Thymus (tissue), 11 donors: ENCODE measurements at regions not wholly inside any gene's neighbourhood (a gene's known extent, or its start where the extent isn't known, plus 50 kb on each side); places are given as distances from the start of the nearest gene placed in this dataset.

Experiments used
- DNase-seq, 9 donors: peaks; one replicate each; pipeline ENCODE4 v3.0.0-alpha.2; 2013; ENCODE audit warnings: low spot score in 9 of 9, low read depth in 6 of 9, missing footprints in 1 of 9
- H3K27ac ChIP-seq, 2 donors: one replicate each; pipeline ENCODE4 v1.5.1; 2013; ENCODE audit warnings: control low read depth in 1 of 2, low read depth in 1 of 2, low read length in 1 of 2, mild to moderate bottlenecking in 1 of 2, moderate library complexity in 1 of 2
- H3K27me3 ChIP-seq, 2 donors: one replicate each; pipeline ENCODE4 v1.5.1; 2013; ENCODE audit warnings: low read length in 1 of 2; ENCODE audit not compliant: control insufficient read depth in 2 of 2, insufficient read depth in 1 of 2
- H3K36me3 ChIP-seq, 2 donors: one replicate each; pipeline ENCODE4 v1.5.1; 2013; ENCODE audit warnings: low read length in 1 of 2, mild to moderate bottlenecking in 1 of 2, moderate library complexity in 1 of 2; ENCODE audit not compliant: control insufficient read depth in 2 of 2, insufficient read depth in 2 of 2
- H3K4me1 ChIP-seq, 2 donors: one replicate each; pipeline ENCODE4 v1.5.1; 2013; ENCODE audit warnings: low read length in 2 of 2; ENCODE audit not compliant: control insufficient read depth in 2 of 2, insufficient read depth in 2 of 2
- H3K4me3 ChIP-seq, 2 donors: one replicate each; pipeline ENCODE4 v1.5.1; 2013; ENCODE audit warnings: low read length in 2 of 2, control low read depth in 1 of 2, mild to moderate bottlenecking in 1 of 2
- H3K9me3 ChIP-seq, 2 donors: one replicate each; pipeline ENCODE4 v1.5.1; 2013; ENCODE audit warnings: low read length in 1 of 2, mild to moderate bottlenecking in 1 of 2; ENCODE audit not compliant: control insufficient read depth in 2 of 2, insufficient read depth in 1 of 2
- WGBS: extraction: QIAGEN DNeasy Blood & Tissue Kit; methylation state at CpG from one replicate; pipeline ENCODE4 v1.1.7; 2013; 5-methylcytosine and 5-hydroxymethylcytosine counted together
- donor health status: healthy.

DNA sequence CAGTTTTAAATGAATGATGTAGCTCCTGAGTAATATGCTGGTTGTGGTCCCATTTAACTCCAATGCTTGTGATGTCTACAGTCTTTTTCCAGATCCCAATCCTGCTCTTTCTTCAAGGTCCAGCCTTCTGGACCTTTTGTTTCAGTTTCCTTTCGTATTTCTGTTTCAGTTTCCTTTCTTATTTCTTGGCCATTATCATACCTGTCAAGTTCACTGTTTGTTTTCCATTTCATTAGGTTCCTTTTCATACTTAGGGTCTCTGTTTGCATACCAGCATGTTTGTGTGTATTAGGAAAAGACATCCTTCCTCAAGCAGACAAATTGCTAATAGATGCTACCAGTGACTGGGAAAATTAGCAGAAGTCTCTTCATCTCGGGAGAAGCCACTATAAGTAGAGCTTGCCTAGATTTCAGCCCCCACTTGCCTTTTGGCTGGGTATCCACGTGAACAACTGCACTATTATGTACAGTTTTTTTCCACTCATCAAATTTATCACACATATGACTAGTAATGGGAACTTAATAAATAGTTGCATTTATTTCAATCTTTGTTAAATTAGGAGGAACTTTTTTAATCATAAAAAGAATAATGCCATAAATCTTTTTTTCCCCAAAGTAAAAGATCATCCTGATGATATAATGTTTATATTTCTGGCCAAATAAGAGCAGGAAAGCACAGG, 583.4 kb downstream of the BCKDHB start:
- no peaks in the 10 kb centered on the region for H3K4me1 ChIP-seq
- H3K27me3 ChIP-seq: no peaks in the 10 kb centered on the region
- H3K27ac ChIP-seq: no peak overlapping the region
- no peaks in the 10 kb centered on the region for H3K36me3 ChIP-seq
- no peak for DNase-seq
- WGBS: 60% methylated on average over 3 of the region's 3 CpGs
- H3K9me3 ChIP-seq: no peaks in the 10 kb centered on the region
- H3K4me3 ChIP-seq: no peak overlapping the region

DNA sequence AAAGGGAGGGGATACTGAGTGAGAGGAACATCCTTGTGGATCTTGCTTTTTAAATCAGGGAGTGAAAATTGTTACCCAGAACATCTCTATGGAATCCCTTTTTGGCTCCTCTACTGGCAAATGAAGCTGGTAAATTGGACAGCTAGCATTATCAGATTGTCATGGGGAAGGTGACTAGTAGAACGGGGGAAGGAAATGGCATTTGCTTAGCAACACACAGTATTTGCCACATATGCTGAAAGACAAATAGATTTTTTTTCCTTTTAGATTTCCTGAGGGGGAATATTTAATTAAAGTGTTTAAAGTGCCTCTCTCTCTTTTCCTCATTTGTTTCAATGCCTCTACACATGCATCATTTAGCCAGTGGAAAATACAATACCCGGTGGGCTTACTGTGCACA, 573.5 kb downstream of the BCKDHB start:
- Histone ChIP-seq H3K4me3 (no peak overlapping the region), H3K27me3 (no peaks in the 10 kb centered on the region), H3K36me3 (no peaks in the 10 kb centered on the region), H3K27ac (no peak overlapping the region), H3K4me1 (no peaks in the 10 kb centered on the region), H3K9me3 (no peaks in the 10 kb centered on the region)
- DNase-seq: no peak
- 86% methylated on average over 2 of the region's 2 CpGs for WGBS

DNA sequence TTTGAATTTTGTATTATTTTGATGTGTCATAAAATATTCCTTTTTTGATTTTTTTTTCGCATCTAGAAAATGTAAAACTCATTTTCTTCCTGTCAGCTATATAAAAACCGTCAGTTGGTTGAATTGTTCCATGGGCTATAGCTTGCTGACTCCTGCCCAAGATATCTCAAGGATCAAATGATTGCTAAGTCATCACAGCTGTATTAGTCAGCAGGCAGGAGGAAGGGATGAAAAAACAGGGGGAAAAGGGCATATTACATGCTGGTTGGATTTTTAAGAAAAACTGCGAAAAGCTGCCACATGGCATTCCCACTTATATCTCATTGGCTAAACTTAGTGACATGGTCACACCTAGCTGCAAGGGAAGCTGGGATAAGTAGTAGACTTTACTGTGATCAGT, 569.9 kb downstream of the BCKDHB start:
- Histone ChIP-seq H3K27me3 (no peaks in the 10 kb centered on the region), H3K9me3 (no peaks in the 10 kb centered on the region), H3K27ac (no peak overlapping the region), H3K4me3 (no peak overlapping the region), H3K4me1 (no peaks in the 10 kb centered on the region), H3K36me3 (no peaks in the 10 kb centered on the region)
- 82% methylated on average over 3 of the region's 3 CpGs for WGBS
- no peak for DNase-seq

DNA sequence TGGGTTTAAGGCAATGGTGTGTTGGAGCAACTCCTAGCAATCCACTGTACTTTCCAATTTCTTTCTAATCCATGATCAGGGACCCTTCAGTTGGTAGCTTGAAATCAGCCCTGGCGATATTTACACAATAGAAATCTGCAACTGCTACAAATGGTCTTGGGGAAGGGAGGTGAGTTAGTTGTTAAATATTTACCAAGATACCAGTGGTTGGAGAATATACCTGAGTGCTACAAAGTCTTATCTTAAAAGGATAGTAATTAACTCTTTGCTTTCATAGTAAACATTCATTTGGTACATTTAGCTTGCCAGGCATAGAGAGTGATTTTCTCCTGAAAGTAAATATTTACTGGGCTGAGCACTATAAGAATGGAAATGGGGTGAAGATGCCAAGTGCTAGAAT, 568.2 kb downstream of the BCKDHB start:
- DNase-seq: no peak
- 93% methylated on average over 1 of the region's 1 CpG for WGBS
- H3K36me3 ChIP-seq: no peaks in the 10 kb centered on the region
- no peak overlapping the region for H3K4me3 ChIP-seq
- H3K4me1 ChIP-seq: no peaks in the 10 kb centered on the region
- H3K27ac ChIP-seq: no peak overlapping the region
- H3K9me3 ChIP-seq: no peaks in the 10 kb centered on the region
- H3K27me3 ChIP-seq: no peaks in the 10 kb centered on the region

DNA sequence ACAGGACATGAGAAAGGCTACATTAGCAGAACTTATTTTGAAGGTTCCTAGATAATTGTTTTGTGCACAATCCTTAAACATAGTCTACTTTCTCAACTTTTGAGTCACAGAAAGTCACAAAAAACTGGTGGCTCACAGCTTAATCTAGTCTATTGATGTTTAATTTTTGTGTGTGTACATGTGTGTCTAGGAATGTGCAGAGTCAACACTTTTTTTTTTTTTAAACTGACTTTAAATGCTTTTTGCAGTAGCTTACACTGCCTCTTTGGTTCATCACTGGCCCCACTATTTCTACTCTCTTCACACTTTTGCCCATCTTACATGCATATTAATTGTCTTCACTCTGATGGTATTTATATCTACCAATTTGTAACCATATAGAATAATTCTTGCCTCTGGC, 566.9 kb downstream of the BCKDHB start:
- no peaks in the 10 kb centered on the region for H3K27me3 ChIP-seq
- no peak overlapping the region for H3K27ac ChIP-seq
- H3K9me3 ChIP-seq: no peaks in the 10 kb centered on the region
- no peak overlapping the region for H3K4me3 ChIP-seq
- no peaks in the 10 kb centered on the region for H3K36me3 ChIP-seq
- no peaks in the 10 kb centered on the region for H3K4me1 ChIP-seq
- DNase-seq: no peak

DNA sequence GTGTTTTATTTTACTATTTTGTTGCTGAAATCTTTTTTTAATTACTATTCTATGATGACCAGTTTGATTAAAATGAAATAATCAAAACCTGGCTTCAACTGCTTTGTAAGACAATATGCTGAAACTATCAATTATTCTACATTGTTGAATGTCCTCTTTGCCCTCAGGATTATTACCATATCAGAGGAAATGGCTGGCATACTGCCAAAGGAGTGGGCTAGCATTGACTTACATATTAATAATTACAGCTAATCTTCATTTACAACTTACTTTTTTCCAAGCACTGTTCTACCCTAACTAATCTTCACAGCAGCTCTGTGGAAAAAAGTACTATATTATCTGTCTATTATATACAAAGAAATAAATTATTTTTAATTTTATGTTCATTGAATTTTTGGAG, 560.5 kb downstream of the BCKDHB start:
- DNase-seq: no peak
- Histone ChIP-seq H3K27ac (no peak overlapping the region), H3K9me3 (no peaks in the 10 kb centered on the region), H3K4me3 (no peak overlapping the region), H3K36me3 (no peaks in the 10 kb centered on the region), H3K27me3 (no peaks in the 10 kb centered on the region), H3K4me1 (no peaks in the 10 kb centered on the region)

DNA sequence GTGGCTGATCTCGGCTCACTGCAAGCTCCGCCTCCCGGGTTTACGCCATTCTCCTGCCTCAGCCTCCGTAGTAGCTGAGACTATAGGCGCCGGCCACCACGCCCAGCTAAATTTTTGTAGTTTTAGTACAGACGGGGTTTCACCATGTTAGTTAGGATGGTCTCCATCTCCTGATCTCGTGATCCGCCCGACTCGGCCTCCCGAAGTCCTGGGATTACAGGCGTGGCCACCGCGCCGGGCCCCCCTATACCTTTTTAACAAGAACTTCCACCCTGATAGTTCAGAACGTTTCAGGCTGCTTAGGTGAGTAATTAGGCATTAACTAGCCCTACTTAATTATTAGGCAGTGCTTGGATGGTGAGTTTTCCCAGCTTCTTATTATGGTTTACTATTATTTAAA, 552.5 kb downstream of the BCKDHB start:
- no peaks in the 10 kb centered on the region for H3K4me1 ChIP-seq
- peaks cover 0 to 8% of the 10 kb centered on the region in 2 donors for H3K9me3 ChIP-seq
- H3K27me3 ChIP-seq: no peaks in the 10 kb centered on the region
- no peaks in the 10 kb centered on the region for H3K36me3 ChIP-seq
- H3K27ac ChIP-seq: no peak overlapping the region
- no peak overlapping the region for H3K4me3 ChIP-seq
- no peak for DNase-seq
- 92% methylated on average over 19 of the region's 19 CpGs for WGBS

DNA sequence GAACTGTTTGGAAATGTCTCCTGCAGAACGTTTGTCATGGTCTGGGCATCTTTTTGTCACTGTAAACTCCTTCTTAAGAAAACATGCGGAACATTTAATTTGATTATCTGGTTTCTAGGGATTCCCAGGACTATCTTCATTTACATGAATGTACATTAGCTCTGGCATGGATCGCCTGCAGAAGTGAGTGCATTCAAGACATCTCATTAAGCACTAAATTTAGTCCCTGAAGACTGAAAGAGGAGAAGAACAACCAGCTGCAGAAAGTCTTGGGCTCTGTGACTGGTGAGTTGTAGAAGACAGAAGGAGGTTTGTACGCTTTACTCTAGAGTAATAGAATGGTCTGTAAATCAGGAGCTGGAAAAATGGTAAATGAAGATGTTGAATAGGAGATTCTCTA, 540.7 kb downstream of the BCKDHB start:
- no peaks in the 10 kb centered on the region for H3K36me3 ChIP-seq
- no peaks in the 10 kb centered on the region for H3K27me3 ChIP-seq
- no peak overlapping the region for H3K4me3 ChIP-seq
- 82% methylated on average over 4 of the region's 4 CpGs for WGBS
- no peaks in the 10 kb centered on the region for H3K4me1 ChIP-seq
- DNase-seq: no peak
- H3K27ac ChIP-seq: no peak overlapping the region
- no peaks in the 10 kb centered on the region for H3K9me3 ChIP-seq

DNA sequence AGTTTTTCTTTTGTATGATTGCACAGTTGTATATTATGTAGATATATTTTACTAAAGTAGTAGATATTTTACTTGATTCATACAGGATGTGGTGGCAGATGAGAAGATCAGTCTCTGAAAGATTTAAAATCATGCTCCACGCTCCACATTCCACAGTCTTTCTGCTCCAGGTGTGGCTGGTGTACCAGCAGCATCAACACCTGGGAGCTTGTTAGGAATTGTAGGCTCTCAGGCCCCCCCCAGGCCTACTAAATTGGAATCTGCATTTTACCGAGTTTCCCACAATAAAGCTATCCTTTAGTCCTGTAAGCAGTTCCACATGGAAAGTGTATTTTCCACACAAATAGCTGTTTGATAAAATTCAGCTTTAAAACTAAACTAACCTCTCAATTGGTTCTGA, 537.4 kb downstream of the BCKDHB start:
- no peak for DNase-seq

DNA sequence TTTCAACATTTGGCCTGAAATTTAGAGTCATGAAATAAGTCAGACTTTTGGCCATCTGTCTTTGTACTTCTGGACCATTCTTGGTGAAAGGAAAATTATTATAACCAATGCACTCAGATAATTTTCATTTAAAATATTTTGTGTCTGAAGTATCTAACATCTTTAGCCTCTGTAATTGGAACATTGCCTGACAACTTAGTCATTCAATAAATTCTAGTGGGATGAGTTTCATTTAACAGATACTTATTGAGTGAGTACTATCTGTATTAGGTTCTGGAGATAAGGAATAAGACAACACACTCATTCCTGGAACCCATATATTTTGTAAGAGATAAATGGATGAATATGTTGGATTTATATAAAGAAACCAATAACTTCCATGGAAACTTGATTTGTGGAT, 536.0 kb downstream of the BCKDHB start:
- H3K36me3 ChIP-seq: no peaks in the 10 kb centered on the region
- no peak overlapping the region for H3K27ac ChIP-seq
- no peak overlapping the region for H3K4me3 ChIP-seq
- no peaks in the 10 kb centered on the region for H3K9me3 ChIP-seq
- H3K4me1 ChIP-seq: no peaks in the 10 kb centered on the region
- no peaks in the 10 kb centered on the region for H3K27me3 ChIP-seq
- no peak for DNase-seq

More for the DNA sequence above, 537.4 kb downstream of the BCKDHB start:
- H3K4me1 ChIP-seq: no peaks in the 10 kb centered on the region
- no peak overlapping the region for H3K4me3 ChIP-seq
- no peak overlapping the region for H3K27ac ChIP-seq
- no peaks in the 10 kb centered on the region for H3K27me3 ChIP-seq
- no peaks in the 10 kb centered on the region for H3K36me3 ChIP-seq
- 89% methylated on average over 2 of the region's 2 CpGs for WGBS
- H3K9me3 ChIP-seq: no peaks in the 10 kb centered on the region
